ENCODE measurements at regions not wholly inside any gene's neighbourhood (a gene's known extent, or its start where the extent isn't known, plus 50 kb on each side); places are given as distances from the start of the nearest gene placed in this dataset.

DNA sequence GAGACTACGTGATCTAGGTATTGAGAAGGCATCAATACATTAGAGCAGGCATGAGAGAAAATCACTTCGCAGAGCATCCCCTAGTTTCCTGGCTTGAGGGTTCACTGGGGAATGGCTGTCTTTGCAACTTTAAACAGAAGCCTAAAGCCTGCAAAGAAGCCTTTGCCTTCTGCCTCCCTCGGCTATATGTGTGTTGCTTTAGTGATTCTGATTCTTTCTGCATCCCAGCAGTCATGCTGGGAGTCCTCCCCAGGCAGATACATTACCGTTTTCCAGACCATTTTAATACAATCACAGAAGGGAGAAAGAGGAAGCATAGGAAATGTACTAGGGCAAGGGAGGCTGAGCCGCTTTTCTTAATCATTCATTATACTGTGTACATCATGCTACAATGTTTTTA lies 773.2 kb upstream of the LRRC4C start:
- TF ChIP-seq POLR2AphosphoS5 (IDR thresholded peaks at IDR 0.05; ENCODE audit: low read depth, low read length) (no peak), SIN3A (IDR thresholded peaks at IDR 0.05; ENCODE audit: borderline replicate concordance, insufficient read depth, low read depth, low read length) (no peak)
- TF ChIP-seq, protein P1, sequence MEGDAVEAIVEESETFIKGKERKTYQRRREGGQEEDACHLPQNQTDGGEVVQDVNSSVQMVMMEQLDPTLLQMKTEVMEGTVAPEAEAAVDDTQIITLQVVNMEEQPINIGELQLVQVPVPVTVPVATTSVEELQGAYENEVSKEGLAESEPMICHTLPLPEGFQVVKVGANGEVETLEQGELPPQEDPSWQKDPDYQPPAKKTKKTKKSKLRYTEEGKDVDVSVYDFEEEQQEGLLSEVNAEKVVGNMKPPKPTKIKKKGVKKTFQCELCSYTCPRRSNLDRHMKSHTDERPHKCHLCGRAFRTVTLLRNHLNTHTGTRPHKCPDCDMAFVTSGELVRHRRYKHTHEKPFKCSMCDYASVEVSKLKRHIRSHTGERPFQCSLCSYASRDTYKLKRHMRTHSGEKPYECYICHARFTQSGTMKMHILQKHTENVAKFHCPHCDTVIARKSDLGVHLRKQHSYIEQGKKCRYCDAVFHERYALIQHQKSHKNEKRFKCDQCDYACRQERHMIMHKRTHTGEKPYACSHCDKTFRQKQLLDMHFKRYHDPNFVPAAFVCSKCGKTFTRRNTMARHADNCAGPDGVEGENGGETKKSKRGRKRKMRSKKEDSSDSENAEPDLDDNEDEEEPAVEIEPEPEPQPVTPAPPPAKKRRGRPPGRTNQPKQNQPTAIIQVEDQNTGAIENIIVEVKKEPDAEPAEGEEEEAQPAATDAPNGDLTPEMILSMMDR (IDR thresholded peaks at IDR 0.05), result no peak
- TF ChIP-seq, protein P2, sequence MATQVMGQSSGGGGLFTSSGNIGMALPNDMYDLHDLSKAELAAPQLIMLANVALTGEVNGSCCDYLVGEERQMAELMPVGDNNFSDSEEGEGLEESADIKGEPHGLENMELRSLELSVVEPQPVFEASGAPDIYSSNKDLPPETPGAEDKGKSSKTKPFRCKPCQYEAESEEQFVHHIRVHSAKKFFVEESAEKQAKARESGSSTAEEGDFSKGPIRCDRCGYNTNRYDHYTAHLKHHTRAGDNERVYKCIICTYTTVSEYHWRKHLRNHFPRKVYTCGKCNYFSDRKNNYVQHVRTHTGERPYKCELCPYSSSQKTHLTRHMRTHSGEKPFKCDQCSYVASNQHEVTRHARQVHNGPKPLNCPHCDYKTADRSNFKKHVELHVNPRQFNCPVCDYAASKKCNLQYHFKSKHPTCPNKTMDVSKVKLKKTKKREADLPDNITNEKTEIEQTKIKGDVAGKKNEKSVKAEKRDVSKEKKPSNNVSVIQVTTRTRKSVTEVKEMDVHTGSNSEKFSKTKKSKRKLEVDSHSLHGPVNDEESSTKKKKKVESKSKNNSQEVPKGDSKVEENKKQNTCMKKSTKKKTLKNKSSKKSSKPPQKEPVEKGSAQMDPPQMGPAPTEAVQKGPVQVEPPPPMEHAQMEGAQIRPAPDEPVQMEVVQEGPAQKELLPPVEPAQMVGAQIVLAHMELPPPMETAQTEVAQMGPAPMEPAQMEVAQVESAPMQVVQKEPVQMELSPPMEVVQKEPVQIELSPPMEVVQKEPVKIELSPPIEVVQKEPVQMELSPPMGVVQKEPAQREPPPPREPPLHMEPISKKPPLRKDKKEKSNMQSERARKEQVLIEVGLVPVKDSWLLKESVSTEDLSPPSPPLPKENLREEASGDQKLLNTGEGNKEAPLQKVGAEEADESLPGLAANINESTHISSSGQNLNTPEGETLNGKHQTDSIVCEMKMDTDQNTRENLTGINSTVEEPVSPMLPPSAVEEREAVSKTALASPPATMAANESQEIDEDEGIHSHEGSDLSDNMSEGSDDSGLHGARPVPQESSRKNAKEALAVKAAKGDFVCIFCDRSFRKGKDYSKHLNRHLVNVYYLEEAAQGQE (IDR thresholded peaks at IDR 0.05; ENCODE audit: insufficient read depth in 1 of 2, low read depth in 2 of 2, low read length in 1 of 2), result no peak

Data from Panc1 (cell line).